ENCODE measurements at regions not wholly inside any gene's neighbourhood (a gene's known extent, or its start where the extent isn't known, plus 50 kb on each side); places are given as distances from the start of the nearest gene placed in this dataset.

GRCh38 chr5:62828742-62829603 is 250.4 kb downstream of the LRRC70 start:
- TF ChIP-seq POLR2A (IDR thresholded peaks at IDR 0.05; ENCODE audit: low read length): no peak
- TF ChIP-seq GATA1 (IDR thresholded peaks at IDR 0.05; ENCODE audit: low read depth, low read length): no peak
